ENCODE measurements at regions not wholly inside any gene's neighbourhood (a gene's known extent, or its start where the extent isn't known, plus 50 kb on each side); places are given as distances from the start of the nearest gene placed in this dataset.
A peak's percentile ranks its signal among the peaks of the same experiment; 100 is the strongest.

DNA sequence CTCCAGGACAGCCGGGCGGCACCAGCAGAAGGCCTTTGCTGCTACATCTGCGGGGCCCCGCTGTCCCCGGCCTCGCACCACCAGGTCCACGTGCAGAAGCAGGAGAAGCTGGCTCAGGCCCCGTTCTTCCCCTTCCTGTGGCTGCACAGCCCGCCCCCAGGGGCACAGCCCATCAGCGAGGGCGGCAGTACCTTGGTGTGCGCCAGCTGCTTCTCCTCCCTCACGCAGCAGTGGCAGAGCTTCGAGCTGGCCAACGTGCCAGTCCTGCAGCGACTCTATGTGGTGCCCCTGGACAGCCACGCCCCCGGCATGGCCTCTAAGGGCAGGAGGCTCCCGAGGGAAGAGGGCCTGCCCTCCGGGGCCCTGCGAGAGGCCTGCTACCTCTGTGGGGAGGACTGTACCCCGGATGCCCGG is 58.3 kb upstream of the CIBAR2 start:
- peaks cover 33 to 79% (median 64%) of the 10 kb centered on the region in 3 donors for H3K27me3 Mint-ChIP-seq
- H3K4me1 Mint-ChIP-seq = peaks cover 0 to 5% (median 0%) of the 10 kb centered on the region in 3 donors
- H3K36me3 Mint-ChIP-seq = peaks cover 0 to 7% of the 10 kb centered on the region in 2 donors
- H3K9me3 Mint-ChIP-seq = peaks cover 0 to 5% (median 0%) of the 10 kb centered on the region in 7 donors
- H3K27ac Mint-ChIP-seq = no peak overlapping the region
- DNase-seq (no peak), ATAC-seq (ENCODE audit: low read depth in 2 of 2) (no peak)
- peak overlapping the region in 4 of 8 donors; percentile 20 to 66 (median 43) for H3K4me3 Mint-ChIP-seq

DNA sequence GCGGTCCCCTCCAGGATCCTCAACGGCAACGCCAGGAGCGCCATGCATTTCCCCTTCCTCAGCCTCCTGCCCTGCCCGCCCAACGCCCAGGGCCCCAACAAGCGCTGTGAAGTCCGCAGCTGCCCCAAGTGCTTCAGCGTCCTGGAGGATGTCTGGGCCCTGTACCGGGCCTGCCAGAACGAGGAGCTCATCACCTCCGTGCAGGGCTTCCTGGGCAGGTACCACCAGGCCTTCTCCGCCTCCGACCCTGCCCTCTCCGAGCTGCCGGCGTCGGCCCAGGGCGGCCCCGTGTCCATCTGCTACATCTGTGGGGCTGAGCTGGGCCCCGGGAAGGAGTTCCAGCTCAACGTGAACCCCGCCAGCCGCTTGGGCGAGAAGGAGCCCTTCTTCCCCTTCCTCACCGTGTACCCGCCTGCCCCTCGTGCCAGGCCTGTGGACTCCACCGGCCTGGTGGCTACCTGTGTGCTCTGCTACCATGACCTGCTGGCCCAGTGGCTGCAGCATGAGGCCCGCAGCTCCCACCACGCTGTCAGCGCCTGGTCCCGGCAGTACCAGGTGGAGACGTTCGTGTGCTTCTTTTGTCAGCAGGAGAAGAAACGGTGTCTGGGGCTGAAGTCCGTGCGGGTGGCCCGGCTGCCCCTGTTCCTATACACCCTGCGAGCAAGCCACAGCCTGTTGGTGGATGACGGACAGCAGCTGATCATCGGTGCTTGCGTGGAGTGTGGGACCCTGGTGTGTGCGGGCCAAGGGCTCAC is 58.9 kb upstream of the CIBAR2 start:
- H3K27me3 Mint-ChIP-seq = peaks cover 33 to 81% (median 67%) of the 10 kb centered on the region in 3 donors
- peaks cover 0 to 7% of the 10 kb centered on the region in 2 donors for H3K36me3 Mint-ChIP-seq
- H3K4me1 Mint-ChIP-seq = peaks cover 0 to 5% (median 0%) of the 10 kb centered on the region in 3 donors
- H3K9me3 Mint-ChIP-seq = peaks cover 0 to 5% (median 0%) of the 10 kb centered on the region in 7 donors
- ATAC-seq (ENCODE audit: low read depth in 2 of 2) (no peak), DNase-seq (no peak)
- H3K27ac Mint-ChIP-seq = no peak overlapping the region
- peak overlapping the region in 5 of 8 donors; percentile 25 to 78 (median 66) for H3K4me3 Mint-ChIP-seq

DNA sequence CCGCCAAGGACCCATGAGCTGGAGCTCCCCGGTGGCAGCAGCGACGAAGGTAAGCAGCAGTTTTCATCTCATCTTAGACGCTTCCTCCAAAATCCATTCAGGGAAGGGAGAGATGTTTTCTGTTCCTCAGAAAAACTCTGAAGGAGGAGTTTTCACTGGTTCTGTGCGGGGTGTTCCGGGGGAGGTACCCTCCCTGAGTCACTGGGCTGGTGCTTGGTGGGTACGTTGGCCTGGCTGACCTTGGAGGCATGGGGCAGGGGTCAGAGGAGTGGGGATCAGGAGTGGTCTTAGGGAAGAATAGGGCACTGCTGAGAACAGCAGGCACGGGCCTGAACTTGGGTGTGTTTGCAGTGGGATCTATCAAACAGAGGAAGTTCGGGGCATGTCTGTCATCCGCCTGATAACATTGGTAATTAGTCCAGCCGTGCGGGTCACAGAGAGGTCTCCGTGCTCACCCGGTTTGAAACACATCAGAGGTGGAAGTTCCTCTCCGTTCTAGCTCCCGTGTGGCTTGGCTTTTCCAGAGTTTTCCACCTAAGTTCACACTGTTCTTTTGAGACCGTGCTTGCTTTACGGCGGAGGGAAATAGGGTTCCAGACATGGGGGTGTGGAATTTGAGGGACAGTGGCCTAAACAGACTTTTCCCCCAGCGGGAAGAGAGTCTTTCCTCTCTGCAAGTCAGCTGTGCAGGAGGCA is 59.6 kb upstream of the CIBAR2 start:
- H3K36me3 Mint-ChIP-seq = peaks cover 0 to 7% of the 10 kb centered on the region in 2 donors
- DNase-seq (no peak), ATAC-seq (ENCODE audit: low read depth in 2 of 2) (no peak)
- H3K27ac Mint-ChIP-seq = no peak overlapping the region
- peaks cover 0 to 5% (median 0%) of the 10 kb centered on the region in 3 donors for H3K4me1 Mint-ChIP-seq
- peaks cover 33 to 81% (median 67%) of the 10 kb centered on the region in 3 donors for H3K27me3 Mint-ChIP-seq
- H3K9me3 Mint-ChIP-seq = peaks cover 0 to 5% (median 0%) of the 10 kb centered on the region in 7 donors
- H3K4me3 Mint-ChIP-seq = peak overlapping the region in 3 of 8 donors; percentile 23 to 78 (median 66)

DNA sequence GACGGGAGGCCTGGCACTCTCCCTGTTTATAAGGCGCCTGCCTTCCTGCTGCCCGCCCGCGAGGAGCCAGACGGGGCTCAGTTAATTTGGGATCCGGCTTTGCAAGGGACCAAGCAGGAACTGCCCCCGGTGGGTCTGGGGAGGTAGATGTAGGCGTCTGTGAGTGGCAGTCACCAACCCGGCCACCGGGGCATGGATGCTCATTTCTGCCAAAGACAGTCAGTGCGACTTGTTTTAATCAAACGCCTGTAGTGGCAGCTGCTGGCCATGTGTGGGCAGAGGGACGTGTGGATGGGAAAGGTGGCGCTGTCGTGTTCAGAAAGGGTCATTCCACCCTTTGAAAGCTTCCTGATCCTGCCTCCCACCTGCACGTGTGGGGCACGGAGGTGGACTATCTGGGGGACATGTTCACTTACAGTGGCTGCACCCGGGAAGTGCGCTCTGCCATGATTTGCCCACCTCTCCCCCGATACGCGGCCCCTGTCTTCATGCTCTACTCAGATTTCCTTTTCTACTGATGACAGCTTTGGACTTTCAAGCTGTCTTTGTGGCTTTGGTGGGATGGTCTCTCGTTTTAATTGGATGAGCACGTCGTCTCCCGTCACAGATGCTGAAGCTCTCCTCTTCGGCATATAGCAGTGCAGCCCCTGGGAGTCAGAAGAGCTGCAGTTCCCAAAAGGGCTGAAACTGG is 60.3 kb upstream of the CIBAR2 start:
- peaks cover 0 to 5% (median 0%) of the 10 kb centered on the region in 3 donors for H3K4me1 Mint-ChIP-seq
- H3K9me3 Mint-ChIP-seq = peaks cover 0 to 5% (median 0%) of the 10 kb centered on the region in 7 donors
- ATAC-seq (ENCODE audit: low read depth in 2 of 2) (no peak), DNase-seq (no peak)
- H3K27ac Mint-ChIP-seq = no peak overlapping the region
- peak overlapping the region in 1 of 8 donors; percentile 72 for H3K4me3 Mint-ChIP-seq
- peaks cover 40 to 81% (median 70%) of the 10 kb centered on the region in 3 donors for H3K27me3 Mint-ChIP-seq
- peaks cover 0 to 7% of the 10 kb centered on the region in 2 donors for H3K36me3 Mint-ChIP-seq

- Mint-ChIP-seq H3K9me3 (peaks cover 0 to 5% (median 0%) of the 10 kb centered on the region in 7 donors), H3K4me1 (peaks cover 0 to 5% (median 0%) of the 10 kb centered on the region in 3 donors), H3K27me3 (peaks cover 45 to 81% (median 78%) of the 10 kb centered on the region in 3 donors), H3K36me3 (peaks cover 0 to 7% of the 10 kb centered on the region in 2 donors), H3K27ac (no peak overlapping the region), H3K4me3 (no peak overlapping the region)
- no peak for DNase-seq
- no peak for ATAC-seq (ENCODE audit: low read depth in 2 of 2)
Measured at GRCh38 chr16:85173146-85173980, 61.1 kb upstream of the CIBAR2 start.

DNA sequence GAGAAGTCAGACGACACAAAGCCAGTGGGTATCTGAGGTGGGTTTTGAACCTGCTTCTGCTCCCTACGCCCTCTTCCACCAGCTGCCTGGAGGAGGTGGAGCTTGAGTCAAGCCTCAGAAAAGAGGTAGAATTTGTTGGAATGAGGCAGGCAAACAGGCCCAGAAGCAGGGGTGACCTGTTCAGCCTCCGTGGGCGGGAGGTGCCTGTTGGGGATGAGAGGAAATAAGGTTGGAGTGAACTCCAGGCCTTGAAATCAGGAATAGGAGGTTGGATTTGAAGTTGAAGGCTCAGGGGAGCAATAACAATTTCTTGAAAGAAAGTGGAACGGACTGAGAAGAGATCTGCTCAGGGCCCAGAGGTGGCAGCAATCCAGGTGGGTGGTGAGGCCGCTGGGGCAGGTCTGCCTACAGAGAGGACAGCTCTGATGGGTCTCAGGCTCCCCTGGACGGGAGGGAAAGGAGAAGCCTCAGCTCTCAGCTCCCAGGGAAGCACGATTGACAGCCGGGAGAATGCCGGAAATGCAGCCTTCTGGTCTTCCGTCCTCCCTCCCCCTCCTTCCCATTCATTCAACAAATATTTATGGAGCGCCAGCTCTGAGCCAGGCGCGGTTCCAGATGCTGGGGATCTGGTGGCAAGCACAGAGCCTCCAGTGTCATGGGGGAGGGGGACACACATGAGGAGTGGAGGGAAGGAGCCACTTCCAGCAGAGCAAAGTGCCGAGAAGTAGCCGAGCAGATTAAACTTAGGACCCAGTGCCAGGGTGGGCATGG is 61.9 kb upstream of the CIBAR2 start:
- H3K4me3 Mint-ChIP-seq = no peak overlapping the region
- H3K4me1 Mint-ChIP-seq = peaks cover 0 to 5% (median 0%) of the 10 kb centered on the region in 3 donors
- H3K9me3 Mint-ChIP-seq = peaks cover 0 to 5% (median 0%) of the 10 kb centered on the region in 7 donors
- peaks cover 45 to 78% (median 75%) of the 10 kb centered on the region in 3 donors for H3K27me3 Mint-ChIP-seq
- ATAC-seq (ENCODE audit: low read depth in 2 of 2) (no peak), DNase-seq (no peak)
- H3K27ac Mint-ChIP-seq = no peak overlapping the region
- H3K36me3 Mint-ChIP-seq = peaks cover 0 to 7% of the 10 kb centered on the region in 2 donors

GRCh38 chr16:85174871-85175723 is 62.8 kb upstream of the CIBAR2 start:
- no peak for ATAC-seq (ENCODE audit: low read depth in 2 of 2)
- H3K4me1 Mint-ChIP-seq = peaks cover 0 to 5% (median 0%) of the 10 kb centered on the region in 3 donors

DNA sequence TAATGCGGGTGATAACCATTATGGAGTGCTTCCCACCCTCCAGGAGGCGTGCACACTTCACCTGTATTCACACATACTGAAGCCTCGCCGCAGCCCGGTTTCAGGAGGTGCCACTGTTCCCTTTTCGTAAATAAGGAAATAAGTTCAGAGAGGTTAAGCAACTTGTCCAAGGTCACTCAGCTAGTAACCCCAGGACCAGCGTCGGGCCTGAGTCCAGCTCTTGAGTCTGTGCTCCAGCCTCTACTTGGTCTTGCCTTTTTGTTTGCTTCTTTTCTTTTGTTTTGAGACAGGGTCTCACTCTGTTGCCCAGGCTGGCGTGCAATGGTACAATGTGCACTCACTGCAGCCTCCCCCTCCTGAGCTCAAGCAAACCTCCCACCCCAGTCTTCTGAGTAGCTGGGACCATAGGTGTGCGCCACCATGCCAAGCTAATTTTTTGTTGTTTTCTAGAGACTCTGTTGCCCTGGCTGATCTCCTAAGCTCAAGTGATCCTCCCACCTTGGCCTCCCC is 63.5 kb upstream of the CIBAR2 start:
- H3K27ac Mint-ChIP-seq = peak overlapping the region in 1 of 6 donors; percentile 77
- H3K36me3 Mint-ChIP-seq = peaks cover 0 to 7% of the 10 kb centered on the region in 2 donors
- H3K4me1 Mint-ChIP-seq = peaks cover 0 to 5% (median 0%) of the 10 kb centered on the region in 3 donors
- H3K27me3 Mint-ChIP-seq = peaks cover 45 to 73% (median 70%) of the 10 kb centered on the region in 3 donors
- DNase-seq = no peak
- no peak for ATAC-seq (ENCODE audit: low read depth in 2 of 2)
- H3K9me3 Mint-ChIP-seq = peaks cover 0 to 5% (median 0%) of the 10 kb centered on the region in 7 donors
- no peak overlapping the region for H3K4me3 Mint-ChIP-seq

More at GRCh38 chr16:85174871-85175723, 62.8 kb upstream of the CIBAR2 start:
- Mint-ChIP-seq H3K9me3 (peaks cover 0 to 5% (median 0%) of the 10 kb centered on the region in 7 donors), H3K4me3 (no peak overlapping the region), H3K27me3 (peaks cover 45 to 78% (median 75%) of the 10 kb centered on the region in 3 donors), H3K27ac (no peak overlapping the region), H3K36me3 (peaks cover 0 to 7% of the 10 kb centered on the region in 2 donors)
- DNase-seq = no peak

DNA sequence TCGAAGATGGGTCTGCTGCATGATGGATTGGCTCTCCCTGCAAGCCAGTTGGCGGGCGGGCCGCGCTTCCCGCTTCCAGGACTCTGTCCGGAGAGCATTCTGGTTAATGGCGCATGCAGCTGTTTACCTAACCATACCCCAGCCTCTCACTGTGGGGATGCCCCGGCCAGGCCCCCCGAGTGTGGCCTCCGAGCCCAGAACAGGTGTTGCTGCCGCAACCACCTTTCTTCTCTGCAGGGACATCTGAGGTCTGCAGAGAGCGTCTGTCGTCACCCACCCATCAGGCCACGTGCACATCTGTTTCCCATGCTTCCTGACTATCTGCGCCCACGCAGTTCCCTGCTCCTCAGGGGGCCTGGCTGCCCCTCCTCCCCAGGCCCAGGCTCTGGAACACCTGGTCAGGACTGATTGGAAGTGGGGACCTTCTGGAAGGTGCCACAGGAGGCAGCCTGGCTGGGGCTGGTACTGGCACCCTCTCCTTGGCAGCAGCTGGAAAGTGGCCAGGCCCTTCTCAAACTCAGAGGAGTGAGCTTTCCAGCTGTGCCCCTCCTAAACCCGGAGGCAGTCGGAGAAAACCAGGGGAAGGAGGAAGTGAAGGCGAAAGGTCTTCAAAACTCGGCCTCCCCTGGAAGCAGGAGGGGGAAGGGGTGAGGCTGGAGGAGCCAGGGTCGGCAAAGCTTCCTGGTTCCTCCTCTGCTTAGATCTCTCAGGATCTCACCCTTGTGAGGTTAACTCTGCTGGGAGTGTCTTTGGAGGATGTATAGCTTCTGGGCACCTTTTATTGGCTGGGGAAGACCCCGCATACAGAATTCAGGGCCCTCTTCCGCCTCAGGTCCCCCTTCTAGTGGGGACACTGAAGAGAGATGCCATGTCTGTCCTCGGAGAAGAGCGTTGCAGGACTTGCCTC is 64.5 kb upstream of the CIBAR2 start:
- DNase-seq (no peak), ATAC-seq (ENCODE audit: low read depth in 2 of 2) (no peak)
- Mint-ChIP-seq H3K4me3 (no peak overlapping the region), H3K36me3 (no peaks in the 10 kb centered on the region), H3K4me1 (no peaks in the 10 kb centered on the region), H3K27ac (no peak overlapping the region), H3K9me3 (peaks cover 0 to 4% (median 0%) of the 10 kb centered on the region in 7 donors), H3K27me3 (peaks cover 40 to 62% (median 60%) of the 10 kb centered on the region in 3 donors)

- Mint-ChIP-seq H3K27ac (no peak overlapping the region), H3K4me1 (no peaks in the 10 kb centered on the region), H3K9me3 (peaks cover 0 to 4% (median 0%) of the 10 kb centered on the region in 7 donors), H3K27me3 (peaks cover 33 to 57% (median 53%) of the 10 kb centered on the region in 3 donors), H3K4me3 (no peak overlapping the region), H3K36me3 (no peaks in the 10 kb centered on the region)
- DNase-seq = no peak
- no peak for ATAC-seq (ENCODE audit: low read depth in 2 of 2)
Measured at GRCh38 chr16:85177448-85177846, 65.2 kb upstream of the CIBAR2 start.

Data from naive B cell (primary cell).